ENCODE measurements at regions not wholly inside any gene's neighbourhood (a gene's known extent, or its start where the extent isn't known, plus 50 kb on each side); places are given as distances from the start of the nearest gene placed in this dataset.

DNA sequence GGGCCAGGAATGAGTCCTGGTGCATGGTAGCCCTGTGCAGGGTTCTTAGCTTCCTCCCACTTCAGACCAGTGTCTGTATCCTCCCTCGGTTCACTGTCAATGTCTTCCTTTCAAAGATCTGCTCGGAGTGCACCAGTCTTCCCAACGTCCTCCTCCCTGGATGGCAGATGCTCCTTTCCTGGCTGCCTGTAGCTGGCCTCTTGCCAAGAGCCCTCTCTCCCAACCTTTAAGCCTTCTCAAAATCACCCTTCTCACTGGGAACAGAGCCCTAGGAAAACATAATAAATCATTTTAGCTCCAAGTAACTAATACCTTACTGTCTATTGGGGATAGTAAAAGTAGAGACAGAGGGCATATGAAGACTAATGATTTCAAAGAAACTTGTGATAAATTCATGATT is 490.6 kb downstream of the CCSER2 start:
- TF ChIP-seq, protein P1, sequence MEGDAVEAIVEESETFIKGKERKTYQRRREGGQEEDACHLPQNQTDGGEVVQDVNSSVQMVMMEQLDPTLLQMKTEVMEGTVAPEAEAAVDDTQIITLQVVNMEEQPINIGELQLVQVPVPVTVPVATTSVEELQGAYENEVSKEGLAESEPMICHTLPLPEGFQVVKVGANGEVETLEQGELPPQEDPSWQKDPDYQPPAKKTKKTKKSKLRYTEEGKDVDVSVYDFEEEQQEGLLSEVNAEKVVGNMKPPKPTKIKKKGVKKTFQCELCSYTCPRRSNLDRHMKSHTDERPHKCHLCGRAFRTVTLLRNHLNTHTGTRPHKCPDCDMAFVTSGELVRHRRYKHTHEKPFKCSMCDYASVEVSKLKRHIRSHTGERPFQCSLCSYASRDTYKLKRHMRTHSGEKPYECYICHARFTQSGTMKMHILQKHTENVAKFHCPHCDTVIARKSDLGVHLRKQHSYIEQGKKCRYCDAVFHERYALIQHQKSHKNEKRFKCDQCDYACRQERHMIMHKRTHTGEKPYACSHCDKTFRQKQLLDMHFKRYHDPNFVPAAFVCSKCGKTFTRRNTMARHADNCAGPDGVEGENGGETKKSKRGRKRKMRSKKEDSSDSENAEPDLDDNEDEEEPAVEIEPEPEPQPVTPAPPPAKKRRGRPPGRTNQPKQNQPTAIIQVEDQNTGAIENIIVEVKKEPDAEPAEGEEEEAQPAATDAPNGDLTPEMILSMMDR (IDR thresholded peaks at IDR 0.05 in 4 of 5, conservative IDR thresholded peaks at IDR 0.05 in 1 of 5): no peak
- TF ChIP-seq POLR2A (IDR thresholded peaks at IDR 0.05): no peak
